Fibroblast of lung (primary cell): ENCODE measurements at regions not wholly inside any gene's neighbourhood (a gene's known extent, or its start where the extent isn't known, plus 50 kb on each side); places are given as distances from the start of the nearest gene placed in this dataset.

ENCODE experiments used
- EZH2 ChIP-seq: IDR thresholded peaks from 2 replicates; pipeline ENCODE4 v1.5.1; 2012; ENCODE audit warnings: low read length, control low read depth, mild to moderate bottlenecking; ENCODE audit errors: missing control alignments
- TF ChIP-seq, protein P1 (sequence below), 2 donors: IDR thresholded peaks in 1 of 2; conservative IDR thresholded peaks in 1 of 2; 1 replicate in 1 of 2; 2 replicates in 1 of 2; pipeline ENCODE4 v1.5.1; 2011 to 2012; ENCODE audit warnings: low read length in 2 of 2, control low read depth in 1 of 2, inconsistent platforms in 1 of 2, low read depth in 1 of 2, mild to moderate bottlenecking in 1 of 2

DNA sequence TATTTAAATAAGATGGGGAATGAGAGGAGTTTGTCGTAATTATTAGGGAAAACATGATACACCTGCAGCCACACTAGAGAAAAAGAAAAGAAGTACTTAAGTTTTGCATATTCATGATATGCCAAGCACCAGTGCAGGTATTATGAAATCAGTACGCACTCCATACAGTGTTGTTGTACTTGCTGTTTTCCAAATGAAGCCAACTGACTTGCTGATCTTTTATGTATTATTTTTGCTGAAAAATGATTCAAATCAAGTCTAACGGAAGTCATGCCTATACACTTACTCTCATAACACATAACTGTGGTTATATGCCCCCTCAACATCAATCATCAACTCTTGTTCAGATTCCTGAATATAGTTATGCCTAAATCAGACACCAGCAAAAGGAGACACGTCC, 584.9 kb upstream of the EYS start:
- TF ChIP-seq, protein P1, sequence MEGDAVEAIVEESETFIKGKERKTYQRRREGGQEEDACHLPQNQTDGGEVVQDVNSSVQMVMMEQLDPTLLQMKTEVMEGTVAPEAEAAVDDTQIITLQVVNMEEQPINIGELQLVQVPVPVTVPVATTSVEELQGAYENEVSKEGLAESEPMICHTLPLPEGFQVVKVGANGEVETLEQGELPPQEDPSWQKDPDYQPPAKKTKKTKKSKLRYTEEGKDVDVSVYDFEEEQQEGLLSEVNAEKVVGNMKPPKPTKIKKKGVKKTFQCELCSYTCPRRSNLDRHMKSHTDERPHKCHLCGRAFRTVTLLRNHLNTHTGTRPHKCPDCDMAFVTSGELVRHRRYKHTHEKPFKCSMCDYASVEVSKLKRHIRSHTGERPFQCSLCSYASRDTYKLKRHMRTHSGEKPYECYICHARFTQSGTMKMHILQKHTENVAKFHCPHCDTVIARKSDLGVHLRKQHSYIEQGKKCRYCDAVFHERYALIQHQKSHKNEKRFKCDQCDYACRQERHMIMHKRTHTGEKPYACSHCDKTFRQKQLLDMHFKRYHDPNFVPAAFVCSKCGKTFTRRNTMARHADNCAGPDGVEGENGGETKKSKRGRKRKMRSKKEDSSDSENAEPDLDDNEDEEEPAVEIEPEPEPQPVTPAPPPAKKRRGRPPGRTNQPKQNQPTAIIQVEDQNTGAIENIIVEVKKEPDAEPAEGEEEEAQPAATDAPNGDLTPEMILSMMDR (conservative IDR thresholded peaks at IDR 0.05 in 1 of 2, IDR thresholded peaks at IDR 0.05 in 1 of 2; ENCODE audit: low read depth in 1 of 2, low read length in 2 of 2): no peak
- TF ChIP-seq EZH2: no peak
